Vagina (tissue), 2 donors: ENCODE measurements at regions not wholly inside any gene's neighbourhood (a gene's known extent, or its start where the extent isn't known, plus 50 kb on each side); places are given as distances from the start of the nearest gene placed in this dataset.

ENCODE experiments used
- POLR2A ChIP-seq, 2 donors: fragments of 450-650 bp; IDR thresholded peaks; one replicate each; pipeline ENCODE4 v1.6.1; 2017; ENCODE audit warnings: antibody characterized with exemption in 2 of 2, mild to moderate bottlenecking in 2 of 2, moderate library complexity in 2 of 2
- POLR2AphosphoS5 ChIP-seq, 2 donors: sonication (generic); formaldehyde crosslinking; IDR thresholded peaks; one replicate each; pipeline ENCODE4 v1.9.0; 2017; ENCODE audit warnings: antibody characterized with exemption in 2 of 2, mild to moderate bottlenecking in 2 of 2, low read depth in 1 of 2; ENCODE audit not compliant: insufficient read depth in 1 of 2
- TF ChIP-seq, protein P1 (sequence below), 3 experiments: fragments of 450-650 bp in 2 of 3; fragments of 200-600 bp in 1 of 3; sonication (generic) in 1 of 3; IDR thresholded peaks; one replicate each; pipeline ENCODE4 v1.5.1; 2017 to 2019; ENCODE audit warnings: antibody characterized with exemption in 3 of 3, mild to moderate bottlenecking in 2 of 3, moderate library complexity in 2 of 3

DNA sequence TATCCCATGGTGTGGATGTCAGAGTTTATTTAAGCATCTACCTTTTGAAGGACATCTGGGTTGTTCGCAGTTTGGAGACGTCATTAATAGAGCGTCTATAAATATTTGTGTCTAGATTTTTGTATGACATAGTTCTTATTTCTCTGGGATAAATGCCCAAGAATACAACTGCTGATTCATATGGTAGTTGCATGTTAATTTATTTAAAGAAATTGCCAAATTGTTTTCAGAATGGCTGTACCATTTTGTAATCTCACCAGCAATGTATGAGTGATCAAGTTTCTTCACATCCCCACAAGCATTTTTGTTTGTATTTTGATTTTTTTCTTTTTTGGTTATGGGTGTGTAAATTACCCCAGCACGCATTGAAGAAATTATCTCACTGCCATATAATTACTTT is 656.9 kb downstream of the NTRK3 start:
- TF ChIP-seq POLR2A (IDR thresholded peaks at IDR 0.05) (no peak), POLR2AphosphoS5 (IDR thresholded peaks at IDR 0.05; ENCODE audit: insufficient read depth in 1 of 2, low read depth in 1 of 2) (no peak)
- TF ChIP-seq, protein P1, sequence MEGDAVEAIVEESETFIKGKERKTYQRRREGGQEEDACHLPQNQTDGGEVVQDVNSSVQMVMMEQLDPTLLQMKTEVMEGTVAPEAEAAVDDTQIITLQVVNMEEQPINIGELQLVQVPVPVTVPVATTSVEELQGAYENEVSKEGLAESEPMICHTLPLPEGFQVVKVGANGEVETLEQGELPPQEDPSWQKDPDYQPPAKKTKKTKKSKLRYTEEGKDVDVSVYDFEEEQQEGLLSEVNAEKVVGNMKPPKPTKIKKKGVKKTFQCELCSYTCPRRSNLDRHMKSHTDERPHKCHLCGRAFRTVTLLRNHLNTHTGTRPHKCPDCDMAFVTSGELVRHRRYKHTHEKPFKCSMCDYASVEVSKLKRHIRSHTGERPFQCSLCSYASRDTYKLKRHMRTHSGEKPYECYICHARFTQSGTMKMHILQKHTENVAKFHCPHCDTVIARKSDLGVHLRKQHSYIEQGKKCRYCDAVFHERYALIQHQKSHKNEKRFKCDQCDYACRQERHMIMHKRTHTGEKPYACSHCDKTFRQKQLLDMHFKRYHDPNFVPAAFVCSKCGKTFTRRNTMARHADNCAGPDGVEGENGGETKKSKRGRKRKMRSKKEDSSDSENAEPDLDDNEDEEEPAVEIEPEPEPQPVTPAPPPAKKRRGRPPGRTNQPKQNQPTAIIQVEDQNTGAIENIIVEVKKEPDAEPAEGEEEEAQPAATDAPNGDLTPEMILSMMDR (IDR thresholded peaks at IDR 0.05) = no peak
